T-helper 9 cell (primary cell): ENCODE measurements at regions not wholly inside any gene's neighbourhood (a gene's known extent, or its start where the extent isn't known, plus 50 kb on each side); places are given as distances from the start of the nearest gene placed in this dataset.
"Not testable (repeated sequence)": the region's sequence is repeated elsewhere in the genome, so short reads cannot be mapped to it uniquely, and the experiment has no call there.

ENCODE experiments used
- DNase-seq: peaks from one replicate; pipeline ENCODE4 v3.0.0-alpha.2; 2020

- DNase-seq = no peak
Measured at GRCh38 chr11:36743039-36743438, 145.0 kb upstream of the RAG2 start.

- no peak for DNase-seq
Measured at GRCh38 chr11:36741515-36741914, 143.5 kb upstream of the RAG2 start.

- no peak for DNase-seq
Measured at GRCh38 chr11:36738292-36738861, 140.3 kb upstream of the RAG2 start.

GRCh38 chr11:36736103-36736502 lies 138.1 kb upstream of the RAG2 start:
- DNase-seq = no peak

- DNase-seq = not testable (repeated sequence)
Measured at GRCh38 chr11:36733721-36734120, 135.7 kb upstream of the RAG2 start.

GRCh38 chr11:36730761-36731160 lies 132.7 kb upstream of the RAG2 start:
- DNase-seq = no peak

- no peak for DNase-seq
Measured at GRCh38 chr11:36729825-36730224, 131.8 kb upstream of the RAG2 start.

- no peak for DNase-seq
Measured at GRCh38 chr11:36726420-36726819, 128.4 kb upstream of the RAG2 start.

- no peak for DNase-seq
Measured at GRCh38 chr11:36724742-36725385, 126.8 kb upstream of the RAG2 start.

GRCh38 chr11:36722421-36722820 lies 124.4 kb upstream of the RAG2 start:
- DNase-seq = no peak

GRCh38 chr11:36719358-36720107 lies 121.5 kb upstream of the RAG2 start:
- DNase-seq = no peak

- no peak for DNase-seq
Measured at GRCh38 chr11:36718451-36718850, 120.4 kb upstream of the RAG2 start.

GRCh38 chr11:36713715-36714114 lies 115.7 kb upstream of the RAG2 start:
- no peak for DNase-seq

GRCh38 chr11:36711104-36711825 lies 113.2 kb upstream of the RAG2 start:
- no peak for DNase-seq
